Mesothelial cell of epicardium (in vitro differentiated cells): ENCODE measurements at regions not wholly inside any gene's neighbourhood (a gene's known extent, or its start where the extent isn't known, plus 50 kb on each side); places are given as distances from the start of the nearest gene placed in this dataset.

Source experiments
- DNase-seq, 2 experiments: peaks; one replicate each; pipeline ENCODE4 v3.0.0; 2021; ENCODE audit warnings: low spot score in 2 of 2; ENCODE audit not compliant: unreplicated experiment in 2 of 2
- H3K27ac Mint-ChIP-seq: 2 replicates; pipeline ENCODE4 v1.8.0; 2021; ENCODE audit warnings: mixed read lengths
- H3K27me3 Mint-ChIP-seq: 2 replicates; pipeline ENCODE4 v1.8.0; 2021; ENCODE audit warnings: low read depth, mixed read lengths
- H3K36me3 Mint-ChIP-seq: 2 replicates; pipeline ENCODE4 v1.8.0; 2021; ENCODE audit warnings: mixed read lengths
- H3K4me1 Mint-ChIP-seq: 2 replicates; pipeline ENCODE4 v1.8.0; 2021; ENCODE audit warnings: mixed read lengths
- H3K4me3 Mint-ChIP-seq: 2 replicates; pipeline ENCODE4 v1.8.0; 2021; ENCODE audit warnings: mild to moderate bottlenecking, moderate library complexity, mixed read lengths
- H3K9me3 Mint-ChIP-seq: 2 replicates; pipeline ENCODE4 v1.8.0; 2021; ENCODE audit warnings: mixed read lengths
- TF ChIP-seq, protein P1 (sequence below): fragments of 200-600 bp; sonication (generic); IDR thresholded peaks from one replicate; pipeline ENCODE4 v1.5.0; 2021; ENCODE audit warnings: antibody characterized with exemption; ENCODE audit not compliant: unreplicated experiment

DNA sequence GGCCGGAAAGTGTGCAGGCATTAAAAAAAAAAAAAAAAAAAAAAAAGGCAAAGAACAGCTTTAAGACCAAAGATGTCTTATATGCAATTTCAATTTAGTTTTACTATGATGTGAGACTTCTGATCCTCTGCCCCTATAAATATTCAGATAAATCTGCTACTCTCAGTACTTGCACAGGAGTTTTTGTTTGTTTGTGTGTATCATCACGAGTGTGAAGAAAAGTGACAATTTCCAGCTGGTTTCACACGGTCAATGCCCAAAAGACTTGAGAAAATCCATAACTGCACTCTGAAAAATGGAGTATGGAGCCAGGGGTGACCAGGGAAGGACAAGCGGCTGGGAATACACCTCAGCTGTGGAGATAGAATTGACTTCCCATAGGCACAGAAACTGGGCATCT lies 757.7 kb downstream of the C6orf118 start:
- H3K27me3 Mint-ChIP-seq = no peaks in the 10 kb centered on the region
- DNase-seq = no peak
- no peaks in the 10 kb centered on the region for H3K36me3 Mint-ChIP-seq
- H3K4me1 Mint-ChIP-seq = no peaks in the 10 kb centered on the region
- TF ChIP-seq, protein P1, sequence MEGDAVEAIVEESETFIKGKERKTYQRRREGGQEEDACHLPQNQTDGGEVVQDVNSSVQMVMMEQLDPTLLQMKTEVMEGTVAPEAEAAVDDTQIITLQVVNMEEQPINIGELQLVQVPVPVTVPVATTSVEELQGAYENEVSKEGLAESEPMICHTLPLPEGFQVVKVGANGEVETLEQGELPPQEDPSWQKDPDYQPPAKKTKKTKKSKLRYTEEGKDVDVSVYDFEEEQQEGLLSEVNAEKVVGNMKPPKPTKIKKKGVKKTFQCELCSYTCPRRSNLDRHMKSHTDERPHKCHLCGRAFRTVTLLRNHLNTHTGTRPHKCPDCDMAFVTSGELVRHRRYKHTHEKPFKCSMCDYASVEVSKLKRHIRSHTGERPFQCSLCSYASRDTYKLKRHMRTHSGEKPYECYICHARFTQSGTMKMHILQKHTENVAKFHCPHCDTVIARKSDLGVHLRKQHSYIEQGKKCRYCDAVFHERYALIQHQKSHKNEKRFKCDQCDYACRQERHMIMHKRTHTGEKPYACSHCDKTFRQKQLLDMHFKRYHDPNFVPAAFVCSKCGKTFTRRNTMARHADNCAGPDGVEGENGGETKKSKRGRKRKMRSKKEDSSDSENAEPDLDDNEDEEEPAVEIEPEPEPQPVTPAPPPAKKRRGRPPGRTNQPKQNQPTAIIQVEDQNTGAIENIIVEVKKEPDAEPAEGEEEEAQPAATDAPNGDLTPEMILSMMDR = no peak
- no peak overlapping the region for H3K27ac Mint-ChIP-seq
- no peak overlapping the region for H3K4me3 Mint-ChIP-seq
- H3K9me3 Mint-ChIP-seq = peaks cover 17% of the 10 kb centered on the region

DNA sequence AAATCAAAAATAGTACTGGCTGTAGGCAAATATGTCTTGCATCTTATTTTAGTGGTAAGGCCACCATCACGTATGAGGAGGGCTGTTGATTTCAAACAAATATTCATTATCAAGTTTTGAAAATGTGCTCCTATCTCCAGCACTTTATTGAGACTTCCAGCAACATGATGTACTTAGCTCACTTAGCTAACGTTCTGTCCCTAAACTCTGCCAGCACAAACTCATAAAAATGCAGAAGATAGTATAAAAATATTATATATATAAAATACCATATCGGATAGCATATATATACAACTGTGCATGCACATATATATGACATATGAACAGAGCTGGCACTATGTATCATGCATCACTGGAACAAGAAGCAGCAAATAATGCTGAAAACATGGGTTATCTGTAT lies 762.3 kb downstream of the C6orf118 start:
- Mint-ChIP-seq H3K27me3 (no peaks in the 10 kb centered on the region), H3K4me3 (no peak overlapping the region), H3K4me1 (no peaks in the 10 kb centered on the region), H3K27ac (no peak overlapping the region), H3K9me3 (peaks cover 13% of the 10 kb centered on the region), H3K36me3 (no peaks in the 10 kb centered on the region)
- TF ChIP-seq, protein P1 = no peak
- no peak for DNase-seq

- Mint-ChIP-seq H3K4me3 (no peak overlapping the region), H3K27me3 (no peaks in the 10 kb centered on the region)
Observed at GRCh38 chr6:164546263-164546662, 763.1 kb downstream of the C6orf118 start.

GRCh38 chr6:164534070-164534766 lies 775.2 kb downstream of the C6orf118 start:
- H3K27me3 Mint-ChIP-seq = no peaks in the 10 kb centered on the region
- no peak for DNase-seq
- peaks cover 4% of the 10 kb centered on the region for H3K9me3 Mint-ChIP-seq
- H3K4me1 Mint-ChIP-seq = peaks cover 25% of the 10 kb centered on the region
- H3K36me3 Mint-ChIP-seq = no peaks in the 10 kb centered on the region
- no peak overlapping the region for H3K4me3 Mint-ChIP-seq
- no peak overlapping the region for H3K27ac Mint-ChIP-seq
- TF ChIP-seq, protein P1 = no peak

More at GRCh38 chr6:164546263-164546662, 763.1 kb downstream of the C6orf118 start:
- TF ChIP-seq, protein P1 = no peak
- no peak for DNase-seq
- no peak overlapping the region for H3K27ac Mint-ChIP-seq
- H3K4me1 Mint-ChIP-seq = no peaks in the 10 kb centered on the region
- no peaks in the 10 kb centered on the region for H3K36me3 Mint-ChIP-seq
- H3K9me3 Mint-ChIP-seq = peaks cover 11% of the 10 kb centered on the region

- Mint-ChIP-seq H3K36me3 (no peaks in the 10 kb centered on the region), H3K9me3 (peaks cover 4% of the 10 kb centered on the region), H3K4me3 (no peak overlapping the region), H3K4me1 (peaks cover 25% of the 10 kb centered on the region), H3K27me3 (no peaks in the 10 kb centered on the region), H3K27ac (peak overlapping the region; percentile 11)
- TF ChIP-seq, protein P1 = no peak
- DNase-seq = no peak
Observed at GRCh38 chr6:164533045-164533362, 776.4 kb downstream of the C6orf118 start.
